ENCODE measurements at regions not wholly inside any gene's neighbourhood (a gene's known extent, or its start where the extent isn't known, plus 50 kb on each side); places are given as distances from the start of the nearest gene placed in this dataset.

- WGBS (ENCODE audit: insufficient coverage, insufficient replicate concordance, low lambda C conversion rate, missing lambda C conversion rate): 13% methylated on average over 3 of the region's 3 CpGs
- H3K4me3 ChIP-seq: no peak overlapping the region
- ATAC-seq (no peak), DNase-seq (ENCODE audit: low read depth, low spot score) (no peak), FAIRE-seq (no peak)
- POLR2A ChIA-PET: no interaction called here
- H3K27me3 ChIP-seq (replicated peaks in 1 of 2; ENCODE audit: control insufficient read depth in 2 of 2, insufficient read depth in 2 of 2, low read length in 1 of 2): peaks cover 0 to 2% of the 10 kb centered on the region in 2 experiments; a peak in 1 of 4 replicates
- RAD21 ChIA-PET (ENCODE audit: unreplicated experiment): no interaction called here
- intact Hi-C loops (cut with micrococcal nuclease; ENCODE audit: unreplicated experiment) (no loop called here), in situ Hi-C loops (cut with MboI) (no loop called here)
- SMC1A ChIA-PET (ENCODE audit: uncharacterized antibody, unreplicated experiment): no interaction called here
- H4K20me1 ChIP-seq (ENCODE audit: control insufficient read depth, insufficient read depth): no peaks in the 10 kb centered on the region
- no peaks in the 10 kb centered on the region for H3K36me3 ChIP-seq (ENCODE audit: control insufficient read depth in 2 of 2, insufficient read depth in 2 of 2, low read length in 1 of 2)
- H3K79me2 ChIP-seq (ENCODE audit: control insufficient read depth, insufficient read depth, low read length): no peaks in the 10 kb centered on the region
- H3K4me1 ChIP-seq (ENCODE audit: control insufficient read depth, insufficient read depth, low read length): no peaks in the 10 kb centered on the region
- CTCF ChIA-PET: no interaction called here
- no TSS peak for BruUV-seq (replicated peaks)
- H3K9ac ChIP-seq (ENCODE audit: control insufficient read depth, insufficient read depth, low read length): no peak overlapping the region
- no peak overlapping the region for H2AFZ ChIP-seq (ENCODE audit: control insufficient read depth, low read depth, low read length)
- no peak overlapping the region for H3K4me2 ChIP-seq (ENCODE audit: control insufficient read depth, insufficient read depth)
- no peak for TF ChIP-seq RELA (IDR thresholded peaks at IDR 0.05; ENCODE audit: borderline replicate concordance, partially characterized antibody)
- no peak for TF ChIP-seq ESRRA (IDR thresholded peaks at IDR 0.05; ENCODE audit: low read length)
- no peak for TF ChIP-seq NBN (IDR thresholded peaks at IDR 0.05)
- TF ChIP-seq, protein P1, sequence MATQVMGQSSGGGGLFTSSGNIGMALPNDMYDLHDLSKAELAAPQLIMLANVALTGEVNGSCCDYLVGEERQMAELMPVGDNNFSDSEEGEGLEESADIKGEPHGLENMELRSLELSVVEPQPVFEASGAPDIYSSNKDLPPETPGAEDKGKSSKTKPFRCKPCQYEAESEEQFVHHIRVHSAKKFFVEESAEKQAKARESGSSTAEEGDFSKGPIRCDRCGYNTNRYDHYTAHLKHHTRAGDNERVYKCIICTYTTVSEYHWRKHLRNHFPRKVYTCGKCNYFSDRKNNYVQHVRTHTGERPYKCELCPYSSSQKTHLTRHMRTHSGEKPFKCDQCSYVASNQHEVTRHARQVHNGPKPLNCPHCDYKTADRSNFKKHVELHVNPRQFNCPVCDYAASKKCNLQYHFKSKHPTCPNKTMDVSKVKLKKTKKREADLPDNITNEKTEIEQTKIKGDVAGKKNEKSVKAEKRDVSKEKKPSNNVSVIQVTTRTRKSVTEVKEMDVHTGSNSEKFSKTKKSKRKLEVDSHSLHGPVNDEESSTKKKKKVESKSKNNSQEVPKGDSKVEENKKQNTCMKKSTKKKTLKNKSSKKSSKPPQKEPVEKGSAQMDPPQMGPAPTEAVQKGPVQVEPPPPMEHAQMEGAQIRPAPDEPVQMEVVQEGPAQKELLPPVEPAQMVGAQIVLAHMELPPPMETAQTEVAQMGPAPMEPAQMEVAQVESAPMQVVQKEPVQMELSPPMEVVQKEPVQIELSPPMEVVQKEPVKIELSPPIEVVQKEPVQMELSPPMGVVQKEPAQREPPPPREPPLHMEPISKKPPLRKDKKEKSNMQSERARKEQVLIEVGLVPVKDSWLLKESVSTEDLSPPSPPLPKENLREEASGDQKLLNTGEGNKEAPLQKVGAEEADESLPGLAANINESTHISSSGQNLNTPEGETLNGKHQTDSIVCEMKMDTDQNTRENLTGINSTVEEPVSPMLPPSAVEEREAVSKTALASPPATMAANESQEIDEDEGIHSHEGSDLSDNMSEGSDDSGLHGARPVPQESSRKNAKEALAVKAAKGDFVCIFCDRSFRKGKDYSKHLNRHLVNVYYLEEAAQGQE (IDR thresholded peaks at IDR 0.05; ENCODE audit: low read depth, low read length): no peak
- no peak for TF ChIP-seq SRF (IDR thresholded peaks at IDR 0.05; ENCODE audit: low read depth in 2 of 2, low read length in 2 of 2)
- TF ChIP-seq CBX5 (IDR thresholded peaks at IDR 0.05; ENCODE audit: low read depth): no peak
- no peak for TF ChIP-seq POU2F2 (IDR thresholded peaks at IDR 0.05; ENCODE audit: borderline replicate concordance, low read depth, low read length)
- no peaks in the 10 kb centered on the region for H3K9me3 ChIP-seq (replicated peaks; ENCODE audit: control insufficient read depth, insufficient read depth, low read length)
- no peak overlapping the region for H3K27ac ChIP-seq (ENCODE audit: control insufficient read depth, insufficient read depth)
Measured at GRCh38 chr17:55969562-55970324, 183.5 kb upstream of the ANKFN1 start.
